ENCODE measurements at regions not wholly inside any gene's neighbourhood (a gene's known extent, or its start where the extent isn't known, plus 50 kb on each side); places are given as distances from the start of the nearest gene placed in this dataset.
A peak's percentile ranks its signal among the peaks of the same experiment; 100 is the strongest.

GRCh38 chr6:27076116-27076515, 171.4 kb upstream of the PRSS16 start:
- dilution Hi-C loops (cut with HindIII; ENCODE audit: low sequenced_read_pairs, unreplicated experiment) (no loop called here), in situ Hi-C loops (cut with MboI; ENCODE audit: low sequenced_read_pairs) (no loop called here), intact Hi-C loops (cut with micrococcal nuclease) (no loop called here)
- H3K56ac ChIP-seq (ENCODE audit: extremely low read depth, insufficient read depth, low read length), result no peak overlapping the region
- DNase-seq, result no peak
- H2AK9ac ChIP-seq (replicated peaks; ENCODE audit: low read depth, low read length, poor library complexity), result no peak overlapping the region
- H3K4me2 ChIP-seq (ENCODE audit: low read depth, low read length), result peak overlapping the region; percentile 13; the same call in 1 of the 2 replicates
- no peak overlapping the region for H3K14ac ChIP-seq (replicated peaks; ENCODE audit: low read depth, low read length)
- no peak overlapping the region for H3K9ac ChIP-seq (ENCODE audit: low read depth, low read length)
- ChIA-PET POLR2A (ENCODE audit: unreplicated experiment) (no interaction called here), CTCF (no interaction called here)
- H4K20me1 ChIP-seq (ENCODE audit: insufficient read depth, low read length), result no peaks in the 10 kb centered on the region
- H3K4ac ChIP-seq (ENCODE audit: low read depth, low read length), result no peak overlapping the region
- H2AFZ ChIP-seq (replicated peaks; ENCODE audit: low read length, poor library complexity), result no peak overlapping the region
- no peak for ATAC-seq (ENCODE audit: low read depth)
- H2BK5ac ChIP-seq (ENCODE audit: low read depth, low read length, poor library complexity, severe bottlenecking), result no peak overlapping the region
- no CpG with 5 or more reads among the region's 1 CpG for WGBS, 2 experiments (ENCODE audit: extremely low coverage in 2 of 2, insufficient read length in 1 of 2)
- H3K36me3 ChIP-seq (ENCODE audit: control insufficient read depth, insufficient read depth, low read length), result no peaks in the 10 kb centered on the region
- H4K8ac ChIP-seq (ENCODE audit: low read depth in 2 of 2, low read length in 2 of 2), result no peak overlapping the region
- no peak overlapping the region for H4K91ac ChIP-seq (ENCODE audit: insufficient read depth, low read depth, low read length)
- H3K18ac ChIP-seq (ENCODE audit: low read depth, low read length), result no peak overlapping the region
- H2AK5ac ChIP-seq (ENCODE audit: low read depth, low read length), result no peak overlapping the region
- H3K4me3 ChIP-seq (ENCODE audit: insufficient read depth, low read depth, low read length), result no peak overlapping the region
- H3K4me1 ChIP-seq (ENCODE audit: control insufficient read depth, insufficient read depth, low read length), result no peaks in the 10 kb centered on the region
- H3K9me3 ChIP-seq (ENCODE audit: control insufficient read depth, insufficient read depth, low read length), result no peaks in the 10 kb centered on the region
- H2BK15ac ChIP-seq (ENCODE audit: low read depth, low read length), result no peak overlapping the region
- no peak overlapping the region for H2BK120ac ChIP-seq (ENCODE audit: low read depth, low read length)
- no TSS peak for BruUV-seq (replicated peaks)
- no peak overlapping the region for H3K23ac ChIP-seq (ENCODE audit: low read depth, low read length)
- H2BK20ac ChIP-seq (ENCODE audit: low read depth, low read length), result no peak overlapping the region
- H3K27ac ChIP-seq (ENCODE audit: insufficient read depth, low read length), result no peak overlapping the region
- TF ChIP-seq MXI1 (IDR thresholded peaks at IDR 0.05; ENCODE audit: borderline replicate concordance, low read depth, low read length), result no peak
- TF ChIP-seq CEBPB (IDR thresholded peaks at IDR 0.05; ENCODE audit: low read depth, low read length), result no peak
- TF ChIP-seq RCOR1 (IDR thresholded peaks at IDR 0.05; ENCODE audit: insufficient replicate concordance, low read length), result no peak
- no peak for TF ChIP-seq RFX5 (IDR thresholded peaks at IDR 0.05; ENCODE audit: low read depth, low read length)
- no peak for TF ChIP-seq NFE2L2 (IDR thresholded peaks at IDR 0.05; ENCODE audit: low read depth, low read length)
- TF ChIP-seq MAFK (IDR thresholded peaks at IDR 0.05; ENCODE audit: low read depth, low read length), result no peak
- no peaks in the 10 kb centered on the region for H3K9me1 ChIP-seq (ENCODE audit: insufficient read depth, low read length)
- no peak overlapping the region for H4K5ac ChIP-seq (ENCODE audit: low read depth, low read length)
- no peaks in the 10 kb centered on the region for H3K79me1 ChIP-seq (ENCODE audit: low read depth in 1 of 2, low read length in 2 of 2)
- H3K27me3 ChIP-seq (ENCODE audit: control insufficient read depth, insufficient read depth, low read length), result peaks cover 4% of the 10 kb centered on the region

Data from IMR-90 (cell line).